ENCODE measurements at regions not wholly inside any gene's neighbourhood (a gene's known extent, or its start where the extent isn't known, plus 50 kb on each side); places are given as distances from the start of the nearest gene placed in this dataset.

- no peak for DNase-seq
These were observed 186.8 kb downstream of the RDH14 start for GRCh38 chr2:18373664-18374063.

GRCh38 chr2:18373081-18373480 is 187.4 kb downstream of the RDH14 start:
- no peak for DNase-seq

- no peak for DNase-seq
These were observed 187.8 kb downstream of the RDH14 start for GRCh38 chr2:18372641-18373040.

- no peak for DNase-seq
These were observed 190.7 kb downstream of the RDH14 start for GRCh38 chr2:18369760-18370159.

- DNase-seq = no peak
These were observed 192.4 kb downstream of the RDH14 start for GRCh38 chr2:18368008-18368407.

GRCh38 chr2:18365342-18365741 is 195.1 kb downstream of the RDH14 start:
- no peak for DNase-seq

- DNase-seq = no peak
These were observed 197.1 kb downstream of the RDH14 start for GRCh38 chr2:18363348-18363747.

GRCh38 chr2:18362696-18363095 is 197.8 kb downstream of the RDH14 start:
- DNase-seq = no peak

GRCh38 chr2:18357537-18357936 is 202.9 kb downstream of the RDH14 start:
- no peak for DNase-seq

- DNase-seq = no peak
These were observed 203.8 kb downstream of the RDH14 start for GRCh38 chr2:18356676-18357075.

- no peak for DNase-seq
These were observed 211.0 kb downstream of the RDH14 start for GRCh38 chr2:18349421-18349820.

- DNase-seq = no peak
These were observed 213.6 kb downstream of the RDH14 start for GRCh38 chr2:18346874-18347273.

GRCh38 chr2:18346344-18346743 is 214.1 kb downstream of the RDH14 start:
- no peak for DNase-seq

GRCh38 chr2:18345848-18346247 is 214.6 kb downstream of the RDH14 start:
- DNase-seq = no peak

GRCh38 chr2:18342901-18343300 is 217.6 kb downstream of the RDH14 start:
- DNase-seq = no peak

- DNase-seq = no peak
These were observed 221.1 kb downstream of the RDH14 start for GRCh38 chr2:18339326-18339725.

- DNase-seq = no peak
These were observed 223.5 kb downstream of the RDH14 start for GRCh38 chr2:18336975-18337374.

GRCh38 chr2:18332477-18332876 is 228.0 kb downstream of the RDH14 start:
- DNase-seq = no peak

GRCh38 chr2:18325118-18325517 is 235.3 kb downstream of the RDH14 start:
- DNase-seq = no peak

- no peak for DNase-seq
These were observed 240.5 kb downstream of the RDH14 start for GRCh38 chr2:18319987-18320386.

GRCh38 chr2:18317017-18317416 is 243.4 kb downstream of the RDH14 start:
- DNase-seq = no peak

GRCh38 chr2:18312818-18313217 is 247.6 kb downstream of the RDH14 start:
- no peak for DNase-seq

GRCh38 chr2:18311420-18312195 is 248.8 kb downstream of the RDH14 start:
- no peak for DNase-seq

GRCh38 chr2:18309627-18310026 is 250.8 kb downstream of the RDH14 start:
- DNase-seq = no peak

GRCh38 chr2:18309188-18309587 is 251.3 kb downstream of the RDH14 start:
- no peak for DNase-seq
